ENCODE measurements at regions not wholly inside any gene's neighbourhood (a gene's known extent, or its start where the extent isn't known, plus 50 kb on each side); places are given as distances from the start of the nearest gene placed in this dataset.

GRCh38 chr1:62918700-62919099 lies 134.8 kb downstream of the ATG4C start:
- TF ChIP-seq, protein P1, sequence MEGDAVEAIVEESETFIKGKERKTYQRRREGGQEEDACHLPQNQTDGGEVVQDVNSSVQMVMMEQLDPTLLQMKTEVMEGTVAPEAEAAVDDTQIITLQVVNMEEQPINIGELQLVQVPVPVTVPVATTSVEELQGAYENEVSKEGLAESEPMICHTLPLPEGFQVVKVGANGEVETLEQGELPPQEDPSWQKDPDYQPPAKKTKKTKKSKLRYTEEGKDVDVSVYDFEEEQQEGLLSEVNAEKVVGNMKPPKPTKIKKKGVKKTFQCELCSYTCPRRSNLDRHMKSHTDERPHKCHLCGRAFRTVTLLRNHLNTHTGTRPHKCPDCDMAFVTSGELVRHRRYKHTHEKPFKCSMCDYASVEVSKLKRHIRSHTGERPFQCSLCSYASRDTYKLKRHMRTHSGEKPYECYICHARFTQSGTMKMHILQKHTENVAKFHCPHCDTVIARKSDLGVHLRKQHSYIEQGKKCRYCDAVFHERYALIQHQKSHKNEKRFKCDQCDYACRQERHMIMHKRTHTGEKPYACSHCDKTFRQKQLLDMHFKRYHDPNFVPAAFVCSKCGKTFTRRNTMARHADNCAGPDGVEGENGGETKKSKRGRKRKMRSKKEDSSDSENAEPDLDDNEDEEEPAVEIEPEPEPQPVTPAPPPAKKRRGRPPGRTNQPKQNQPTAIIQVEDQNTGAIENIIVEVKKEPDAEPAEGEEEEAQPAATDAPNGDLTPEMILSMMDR (IDR thresholded peaks at IDR 0.05) = no peak
- no peak for TF ChIP-seq POLR2A (IDR thresholded peaks at IDR 0.05)

All from adrenal gland (tissue), 5 donors.